ENCODE measurements at regions not wholly inside any gene's neighbourhood (a gene's known extent, or its start where the extent isn't known, plus 50 kb on each side); places are given as distances from the start of the nearest gene placed in this dataset.
"Not testable (repeated sequence)": the region's sequence is repeated elsewhere in the genome, so short reads cannot be mapped to it uniquely, and the experiment has no call there.

- DNase-seq (ENCODE audit: low read depth in 1 of 2, low spot score in 1 of 2): no peak
- no peak for TF ChIP-seq JUND (IDR thresholded peaks at IDR 0.05; ENCODE audit: low read depth)
- in situ Hi-C loops (cut with HindIII; ENCODE audit: low pct_unique_long_range_greater_than_20kb, low sequenced_read_pairs): no loop called here
These were observed 284.4 kb upstream of the RGPD4 start for GRCh38 chr2:107542314-107542740.

DNA sequence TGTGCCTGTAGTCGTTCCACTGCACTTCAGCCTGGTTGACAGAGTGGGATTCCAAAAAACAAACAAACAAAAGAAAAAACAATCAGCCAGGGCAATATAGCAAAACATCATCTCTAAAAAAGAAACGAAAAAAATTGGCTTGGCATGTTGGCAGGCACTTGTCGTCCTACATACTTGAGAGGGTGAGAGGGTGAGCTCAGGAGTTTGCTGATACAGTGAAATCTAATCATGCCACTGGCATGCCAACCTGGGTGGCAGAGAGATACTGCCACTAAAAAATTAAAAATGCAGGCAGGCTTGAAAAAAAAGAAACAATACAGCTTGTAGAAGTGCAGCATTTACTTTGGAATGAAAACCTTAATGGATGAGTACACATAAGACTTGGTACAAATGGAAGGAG, 282.9 kb upstream of the RGPD4 start:
- in situ Hi-C loops (cut with HindIII; ENCODE audit: low pct_unique_long_range_greater_than_20kb, low sequenced_read_pairs): no loop called here
- no peak for DNase-seq (ENCODE audit: low read depth in 1 of 2, low spot score in 1 of 2)
- no peak for TF ChIP-seq JUND (IDR thresholded peaks at IDR 0.05; ENCODE audit: low read depth)

DNA sequence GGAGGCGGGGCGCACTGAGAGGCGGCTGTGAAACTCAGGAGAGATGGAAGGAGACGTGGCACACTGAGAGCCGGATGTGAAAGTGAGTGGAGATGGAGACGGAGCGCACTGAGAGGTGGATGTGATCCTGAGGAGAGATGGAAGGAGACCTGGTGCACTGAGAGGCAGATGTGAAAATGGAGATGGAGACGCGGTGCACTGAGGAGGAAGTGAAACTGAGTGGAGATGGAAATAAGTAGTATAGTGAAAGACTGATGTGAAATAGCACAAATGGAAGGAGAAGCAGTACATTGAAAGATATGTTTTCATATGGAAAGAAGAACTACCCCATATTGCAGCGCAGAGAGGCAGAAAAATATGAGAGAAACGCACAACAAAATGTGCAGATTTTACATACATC, 281.6 kb upstream of the RGPD4 start:
- no peak for TF ChIP-seq JUND (IDR thresholded peaks at IDR 0.05; ENCODE audit: low read depth)
- in situ Hi-C loops (cut with HindIII; ENCODE audit: low pct_unique_long_range_greater_than_20kb, low sequenced_read_pairs): no loop called here
- DNase-seq (ENCODE audit: low read depth in 1 of 2, low spot score in 1 of 2): no peak

DNA sequence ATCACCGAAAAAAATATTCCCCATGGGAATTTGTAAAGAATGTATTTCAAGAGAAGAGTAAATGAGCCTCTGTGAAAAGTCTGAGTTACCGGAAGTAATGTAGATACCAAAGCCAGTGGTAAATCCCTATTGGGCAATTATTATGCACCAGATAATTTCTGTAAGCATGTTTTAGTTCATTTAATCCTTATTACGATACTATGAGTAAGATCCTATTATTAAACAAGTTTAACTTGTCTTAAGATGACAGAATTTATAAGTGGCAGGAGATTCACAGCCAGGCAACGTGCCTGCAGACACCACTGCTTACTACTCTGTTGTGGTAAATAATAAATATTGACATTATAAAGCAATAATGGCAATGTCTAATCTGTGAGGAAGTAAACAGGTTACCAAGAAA, 280.8 kb upstream of the RGPD4 start:
- in situ Hi-C loops (cut with HindIII; ENCODE audit: low pct_unique_long_range_greater_than_20kb, low sequenced_read_pairs): no loop called here
- no peak for TF ChIP-seq JUND (IDR thresholded peaks at IDR 0.05; ENCODE audit: low read depth)
- DNase-seq (ENCODE audit: low read depth in 1 of 2, low spot score in 1 of 2): no peak

GRCh38 chr2:107548216-107548615, 278.5 kb upstream of the RGPD4 start:
- in situ Hi-C loops (cut with HindIII; ENCODE audit: low pct_unique_long_range_greater_than_20kb, low sequenced_read_pairs): no loop called here
- no peak for TF ChIP-seq JUND (IDR thresholded peaks at IDR 0.05; ENCODE audit: low read depth)
- DNase-seq (ENCODE audit: low read depth in 1 of 2, low spot score in 1 of 2): no peak

GRCh38 chr2:107553046-107553445, 273.6 kb upstream of the RGPD4 start:
- TF ChIP-seq JUND (IDR thresholded peaks at IDR 0.05; ENCODE audit: low read depth): no peak
- in situ Hi-C loops (cut with HindIII; ENCODE audit: low pct_unique_long_range_greater_than_20kb, low sequenced_read_pairs): no loop called here
- DNase-seq (ENCODE audit: low read depth in 1 of 2, low spot score in 1 of 2): no peak

DNA sequence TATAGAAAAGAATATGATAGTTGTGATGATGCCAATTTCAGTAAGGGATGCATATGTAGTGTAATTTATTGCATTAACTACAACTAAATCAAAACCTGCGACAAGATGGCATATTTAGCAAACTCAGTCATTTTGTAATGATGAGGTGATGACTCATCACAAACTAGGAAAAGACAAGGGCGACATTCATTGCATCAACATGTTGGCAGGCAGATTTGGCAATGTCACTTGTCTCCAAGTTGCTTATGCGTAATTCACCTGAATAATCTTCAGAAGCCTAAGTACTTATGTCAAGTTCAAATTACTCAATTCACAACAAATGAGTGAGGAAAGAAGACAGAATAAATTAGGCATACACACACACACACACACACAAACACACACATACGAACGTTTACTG, 273.2 kb upstream of the RGPD4 start:
- in situ Hi-C loops (cut with HindIII; ENCODE audit: low pct_unique_long_range_greater_than_20kb, low sequenced_read_pairs): no loop called here
- DNase-seq (ENCODE audit: low read depth in 1 of 2, low spot score in 1 of 2): no peak

GRCh38 chr2:107556038-107556627, 270.6 kb upstream of the RGPD4 start:
- TF ChIP-seq JUND (IDR thresholded peaks at IDR 0.05; ENCODE audit: low read depth): no peak
- DNase-seq (ENCODE audit: low read depth in 1 of 2, low spot score in 1 of 2): no peak
- in situ Hi-C loops (cut with HindIII; ENCODE audit: low pct_unique_long_range_greater_than_20kb, low sequenced_read_pairs): no loop called here

More for the DNA sequence above, 273.2 kb upstream of the RGPD4 start:
- TF ChIP-seq JUND (IDR thresholded peaks at IDR 0.05; ENCODE audit: low read depth): no peak

- DNase-seq (ENCODE audit: low read depth in 1 of 2, low spot score in 1 of 2): no peak
- no peak for TF ChIP-seq JUND (IDR thresholded peaks at IDR 0.05; ENCODE audit: low read depth)
- in situ Hi-C loops (cut with HindIII; ENCODE audit: low pct_unique_long_range_greater_than_20kb, low sequenced_read_pairs): no loop called here
These were observed 268.4 kb upstream of the RGPD4 start for GRCh38 chr2:107558295-107558694.

DNA sequence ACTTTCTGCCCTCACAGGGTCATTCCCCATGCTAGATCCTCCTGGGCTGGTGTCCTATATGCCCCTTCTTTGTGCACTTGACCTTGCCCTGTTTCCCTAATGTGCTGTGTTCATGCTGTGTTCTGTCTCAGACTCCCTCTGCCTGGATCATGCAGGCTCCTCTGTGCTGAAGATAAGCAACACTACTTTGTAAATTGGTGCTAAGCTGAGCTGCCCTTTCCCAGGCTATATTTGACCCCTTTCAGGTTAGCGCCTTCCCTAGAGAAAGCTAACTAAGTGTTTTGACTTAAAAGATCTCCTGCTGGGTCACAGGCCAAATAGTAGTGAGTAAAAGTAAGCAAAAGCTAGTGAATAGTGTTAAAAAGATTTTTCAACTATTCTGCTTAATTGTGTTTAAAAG, 257.2 kb upstream of the RGPD4 start:
- DNase-seq (ENCODE audit: low read depth in 1 of 2, low spot score in 1 of 2): no peak
- in situ Hi-C loops (cut with HindIII; ENCODE audit: low pct_unique_long_range_greater_than_20kb, low sequenced_read_pairs): no loop called here
- TF ChIP-seq JUND (IDR thresholded peaks at IDR 0.05; ENCODE audit: low read depth): no peak

- in situ Hi-C loops (cut with HindIII; ENCODE audit: low pct_unique_long_range_greater_than_20kb, low sequenced_read_pairs): no loop called here
- DNase-seq (ENCODE audit: low read depth in 1 of 2, low spot score in 1 of 2): no peak
- TF ChIP-seq JUND (IDR thresholded peaks at IDR 0.05; ENCODE audit: low read depth): no peak
These were observed 255.8 kb upstream of the RGPD4 start for GRCh38 chr2:107570876-107571275.

GRCh38 chr2:107572890-107573289, 253.8 kb upstream of the RGPD4 start:
- in situ Hi-C loops (cut with HindIII; ENCODE audit: low pct_unique_long_range_greater_than_20kb, low sequenced_read_pairs): not testable (repeated sequence)
- DNase-seq (ENCODE audit: low read depth in 1 of 2, low spot score in 1 of 2): peak; percentile 3 to 56

DNA sequence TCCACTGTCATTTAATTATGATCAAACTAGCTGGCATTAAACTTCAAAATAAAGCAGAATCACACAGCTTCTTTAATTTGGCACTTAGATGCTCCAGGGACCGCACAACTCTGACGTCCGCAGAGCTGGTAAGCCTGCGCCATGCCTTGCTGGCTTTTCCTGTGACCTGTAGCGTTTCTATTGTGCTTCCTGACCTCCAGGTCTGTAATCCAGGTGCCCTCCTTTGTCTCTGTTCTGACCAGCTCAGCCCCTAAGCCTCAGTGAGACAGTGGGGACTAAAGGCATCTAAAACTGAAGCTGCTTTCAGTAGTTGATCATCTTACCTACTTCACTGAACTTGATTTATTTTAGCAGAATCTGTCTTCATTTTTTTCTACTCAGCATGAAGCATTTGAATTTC, 249.7 kb upstream of the RGPD4 start:
- TF ChIP-seq JUND (IDR thresholded peaks at IDR 0.05; ENCODE audit: low read depth): no peak
- in situ Hi-C loops (cut with HindIII; ENCODE audit: low pct_unique_long_range_greater_than_20kb, low sequenced_read_pairs): no loop called here
- no peak for DNase-seq (ENCODE audit: low read depth in 1 of 2, low spot score in 1 of 2)

DNA sequence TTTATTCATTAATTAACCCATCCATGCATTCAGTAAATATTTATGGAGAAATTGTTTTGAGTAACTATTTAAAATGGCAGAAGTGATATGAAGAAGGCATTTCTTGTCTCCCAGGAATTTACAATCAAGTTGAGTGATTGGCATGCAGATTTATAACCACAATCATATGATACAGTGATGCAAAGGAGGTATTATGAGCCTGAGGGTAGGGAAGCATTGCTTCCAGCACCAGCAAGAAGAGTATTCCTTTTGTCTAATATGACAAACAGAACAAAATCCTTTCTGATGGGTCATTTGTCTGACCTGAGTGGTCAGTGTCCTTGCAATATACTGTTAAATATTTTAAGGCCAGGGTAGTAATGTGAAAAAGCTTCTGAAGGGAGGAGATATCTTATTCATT, 244.2 kb upstream of the RGPD4 start:
- TF ChIP-seq JUND (IDR thresholded peaks at IDR 0.05; ENCODE audit: low read depth): no peak
- in situ Hi-C loops (cut with HindIII; ENCODE audit: low pct_unique_long_range_greater_than_20kb, low sequenced_read_pairs): no loop called here
- DNase-seq (ENCODE audit: low read depth in 1 of 2, low spot score in 1 of 2): no peak
